HCT116 (cell line): ENCODE measurements at regions not wholly inside any gene's neighbourhood (a gene's known extent, or its start where the extent isn't known, plus 50 kb on each side); places are given as distances from the start of the nearest gene placed in this dataset.

Source experiments
- ATAC-seq: fragments of 200-7000 bp; cut with Tn5 transposase; 2 replicates; pipeline ENCODE4 v1.9.1; 2020; ENCODE audit warnings: mild to moderate bottlenecking, moderate library complexity
- BruUV-seq: library from RNA; stranded (reverse); fragments of 400-500 nt; replicated peaks from 2 replicates; lab custom pipeline; 2021; lab: Mats Ljungman, UMichigan
- CTCF ChIA-PET: fragments of 300-600 bp; sonication (Branson Sonifier 250); formaldehyde crosslinking; loops from one replicate; lab custom pipeline; 2021; ENCODE audit warnings: antibody characterized with exemption; lab: Charles Lee
- POLR2A ChIA-PET: fragments of 300-600, 350-600 bp; sonication (Branson Sonifier 250); formaldehyde crosslinking; loops from one replicate; lab custom pipeline; 2021; ENCODE audit warnings: antibody characterized with exemption; lab: Charles Lee
- RAD21 ChIA-PET, 2 experiments: fragments of 300-600 bp; sonication (Branson Sonifier 250); formaldehyde crosslinking; loops; one replicate each; lab custom pipeline; 2023; ENCODE audit warnings: low total read pairs in 2 of 2; ENCODE audit not compliant: uncharacterized antibody in 2 of 2, unreplicated experiment in 2 of 2, low non-redundant PET in 1 of 2; lab: Charles Lee
- DNase-seq: peaks from one replicate; pipeline ENCODE4 v3.0.0-alpha.2; 2010; ENCODE audit warnings: low read depth, low spot score
- H2AFZ ChIP-seq: fragments of 200-600 bp; shearing (Covaris generic), sonication (generic); 2 replicates; pipeline ENCODE4 v1.6.1; 2017; ENCODE audit warnings: low read depth, mixed run types, mixed read lengths, antibody characterized with exemption, low read length; ENCODE audit not compliant: poor library complexity, severe bottlenecking
- H3K27ac ChIP-seq: 2 replicates; pipeline ENCODE4 v1.5.1; 2012; ENCODE audit warnings: low read depth, low read length
- H3K27me3 ChIP-seq: fragments of 200-600 bp; sonication (generic); 2 replicates; pipeline ENCODE4 v1.6.1; 2016; ENCODE audit warnings: mixed run types, low read length, mixed read lengths; ENCODE audit not compliant: insufficient read depth
- H3K36me3 ChIP-seq, 2 experiments: fragments of 200-500 bp in 1 of 2; fragments of 200-600 bp in 1 of 2; sonication (Bioruptor generic) in 1 of 2; sonication (generic) in 1 of 2; 2 replicates each; pipeline versions ENCODE4 v1.5.1 to v1.6.1; 2014 to 2016; ENCODE audit warnings: low read length in 2 of 2, inconsistent platforms in 1 of 2, mixed read lengths in 1 of 2, mixed run types in 1 of 2; ENCODE audit not compliant: insufficient read depth in 2 of 2, control insufficient read depth in 1 of 2
- H3K4me1 ChIP-seq, 2 experiments: fragments of 200-600 bp in 1 of 2; sonication (generic) in 1 of 2; 2 replicates each; pipeline versions ENCODE4 v1.5.1 to v1.6.1; 2012 to 2017; ENCODE audit warnings: low read length in 2 of 2, inconsistent platforms in 1 of 2, mild to moderate bottlenecking in 1 of 2, mixed read lengths in 1 of 2, mixed run types in 1 of 2, moderate library complexity in 1 of 2; ENCODE audit not compliant: insufficient read depth in 2 of 2, control insufficient read depth in 1 of 2
- H3K4me2 ChIP-seq: fragments of 200-600 bp; sonication (generic); 2 replicates; pipeline ENCODE4 v1.6.1; 2017; ENCODE audit warnings: mixed run types, low read length, mixed read lengths
- H3K4me3 ChIP-seq, 2 experiments: fragments of 200-600 bp in 1 of 2; sonication (generic) in 1 of 2; replicated peaks in 1 of 2; 2 replicates each; pipeline ENCODE4 v1.5.1; 2011 to 2016; ENCODE audit warnings: low read length in 2 of 2, control low read depth in 1 of 2, low read depth in 1 of 2, mild to moderate bottlenecking in 1 of 2, mixed read lengths in 1 of 2, mixed run types in 1 of 2
- H3K79me2 ChIP-seq: fragments of 200-600 bp; sonication (generic); 2 replicates; pipeline ENCODE4 v1.6.1; 2017; ENCODE audit warnings: mild to moderate bottlenecking, mixed run types, low read length, moderate library complexity, mixed read lengths; ENCODE audit not compliant: insufficient read depth
- H3K9ac ChIP-seq: fragments of 200-600 bp; sonication (generic); 2 replicates; pipeline ENCODE4 v1.6.1; 2016; ENCODE audit warnings: low read length, mixed read lengths
- H3K9me2 ChIP-seq: fragments of 200-600 bp; sonication (generic), shearing (Covaris generic); 2 replicates; pipeline ENCODE4 v1.6.1; 2017; ENCODE audit warnings: mixed run types, mild to moderate bottlenecking, moderate library complexity; ENCODE audit not compliant: insufficient read depth
- H3K9me3 ChIP-seq, 2 experiments: fragments of 200-500 bp in 1 of 2; fragments of 200-600 bp in 1 of 2; sonication (Bioruptor generic) in 1 of 2; sonication (generic) in 1 of 2; 2 replicates each; pipeline ENCODE4 v1.6.1; 2014 to 2017; ENCODE audit warnings: low read length in 2 of 2, mixed read lengths in 2 of 2, inconsistent platforms in 1 of 2, low read depth in 1 of 2, mild to moderate bottlenecking in 1 of 2, mixed run types in 1 of 2, moderate library complexity in 1 of 2; ENCODE audit not compliant: control insufficient read depth in 1 of 2, insufficient read depth in 1 of 2
- H4K20me1 ChIP-seq: fragments of 200-600 bp; sonication (generic), shearing (Covaris generic); 2 replicates; pipeline ENCODE4 v1.6.1; 2017; ENCODE audit warnings: mixed run types, mild to moderate bottlenecking, moderate library complexity; ENCODE audit not compliant: insufficient read depth
- EGR1 ChIP-seq: IDR thresholded peaks from 2 replicates; pipeline ENCODE4 v1.6.1; 2012; ENCODE audit warnings: low read depth
- EZH2phosphoT487 ChIP-seq: fragments of 200-600 bp; IDR thresholded peaks from 2 replicates; pipeline ENCODE4 v1.6.1; 2018; ENCODE audit warnings: antibody characterized with exemption, borderline replicate concordance
- FOSL1 ChIP-seq: IDR thresholded peaks from 2 replicates; pipeline ENCODE4 v1.6.1; 2012; ENCODE audit warnings: low read depth
- JUND ChIP-seq: IDR thresholded peaks from 2 replicates; pipeline ENCODE4 v1.6.1; 2012
- POLR2AphosphoS5 ChIP-seq: IDR thresholded peaks from 2 replicates; pipeline ENCODE4 v1.6.1; 2011; ENCODE audit warnings: mild to moderate bottlenecking, low read depth, low read length, moderate library complexity
- SIN3A ChIP-seq: IDR thresholded peaks from 2 replicates; pipeline ENCODE4 v1.6.1; 2012; ENCODE audit warnings: low read depth
- SP1 ChIP-seq: IDR thresholded peaks from 2 replicates; pipeline ENCODE4 v1.6.1; 2012; ENCODE audit warnings: low read depth
- YY1 ChIP-seq: IDR thresholded peaks from 2 replicates; pipeline ENCODE4 v1.6.1; 2011; ENCODE audit warnings: low read length, low read depth, moderate library complexity, mild to moderate bottlenecking; ENCODE audit not compliant: insufficient replicate concordance; ENCODE audit errors: extremely low read depth
- ZNF274 ChIP-seq: fragments of 200-500 bp; sonication (Bioruptor generic); IDR thresholded peaks from 2 replicates; pipeline ENCODE4 v1.6.1; 2014; ENCODE audit warnings: mild to moderate bottlenecking, low read depth, low read length, inconsistent platforms
- intact Hi-C: fragments of 100-400 bp; cut with micrococcal nuclease; formaldehyde crosslinking; loops from 2 replicates; pipeline ENCODE4 v1.10.0; 2022
- TF ChIP-seq, protein P1 (sequence below): IDR thresholded peaks from 2 replicates; pipeline ENCODE4 v1.6.1; 2012; ENCODE audit warnings: low read depth

- BruUV-seq, result no TSS peak
- Histone ChIP-seq H3K9ac (no peak overlapping the region), H4K20me1 (no peaks in the 10 kb centered on the region), H3K79me2 (no peaks in the 10 kb centered on the region), H2AFZ (no peak overlapping the region), H3K4me3 (no peak overlapping the region), H3K9me3 (no peaks in the 10 kb centered on the region), H3K36me3 (no peaks in the 10 kb centered on the region), H3K4me2 (no peak overlapping the region), H3K9me2 (no peaks in the 10 kb centered on the region), H3K27ac (no peak overlapping the region), H3K4me1 (no peaks in the 10 kb centered on the region), H3K27me3 (no peaks in the 10 kb centered on the region)
- intact Hi-C loops, result no loop called here
- DNase-seq (no peak), ATAC-seq (no peak)
- TF ChIP-seq, protein P1, sequence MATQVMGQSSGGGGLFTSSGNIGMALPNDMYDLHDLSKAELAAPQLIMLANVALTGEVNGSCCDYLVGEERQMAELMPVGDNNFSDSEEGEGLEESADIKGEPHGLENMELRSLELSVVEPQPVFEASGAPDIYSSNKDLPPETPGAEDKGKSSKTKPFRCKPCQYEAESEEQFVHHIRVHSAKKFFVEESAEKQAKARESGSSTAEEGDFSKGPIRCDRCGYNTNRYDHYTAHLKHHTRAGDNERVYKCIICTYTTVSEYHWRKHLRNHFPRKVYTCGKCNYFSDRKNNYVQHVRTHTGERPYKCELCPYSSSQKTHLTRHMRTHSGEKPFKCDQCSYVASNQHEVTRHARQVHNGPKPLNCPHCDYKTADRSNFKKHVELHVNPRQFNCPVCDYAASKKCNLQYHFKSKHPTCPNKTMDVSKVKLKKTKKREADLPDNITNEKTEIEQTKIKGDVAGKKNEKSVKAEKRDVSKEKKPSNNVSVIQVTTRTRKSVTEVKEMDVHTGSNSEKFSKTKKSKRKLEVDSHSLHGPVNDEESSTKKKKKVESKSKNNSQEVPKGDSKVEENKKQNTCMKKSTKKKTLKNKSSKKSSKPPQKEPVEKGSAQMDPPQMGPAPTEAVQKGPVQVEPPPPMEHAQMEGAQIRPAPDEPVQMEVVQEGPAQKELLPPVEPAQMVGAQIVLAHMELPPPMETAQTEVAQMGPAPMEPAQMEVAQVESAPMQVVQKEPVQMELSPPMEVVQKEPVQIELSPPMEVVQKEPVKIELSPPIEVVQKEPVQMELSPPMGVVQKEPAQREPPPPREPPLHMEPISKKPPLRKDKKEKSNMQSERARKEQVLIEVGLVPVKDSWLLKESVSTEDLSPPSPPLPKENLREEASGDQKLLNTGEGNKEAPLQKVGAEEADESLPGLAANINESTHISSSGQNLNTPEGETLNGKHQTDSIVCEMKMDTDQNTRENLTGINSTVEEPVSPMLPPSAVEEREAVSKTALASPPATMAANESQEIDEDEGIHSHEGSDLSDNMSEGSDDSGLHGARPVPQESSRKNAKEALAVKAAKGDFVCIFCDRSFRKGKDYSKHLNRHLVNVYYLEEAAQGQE, result no peak
- no peak for TF ChIP-seq FOSL1
- TF ChIP-seq SP1, result no peak
- TF ChIP-seq SIN3A, result no peak
- CTCF ChIA-PET, result no interaction called here
- RAD21 ChIA-PET, result no interaction called here
- POLR2A ChIA-PET, result no interaction called here
Measured at GRCh38 chr17:56648321-56648720, 54.8 kb downstream of the NOG start.

GRCh38 chr17:56648806-56649205 lies 55.3 kb downstream of the NOG start:
- Histone ChIP-seq H3K9me3 (no peaks in the 10 kb centered on the region), H3K4me1 (no peaks in the 10 kb centered on the region), H3K4me2 (no peak overlapping the region), H3K4me3 (no peak overlapping the region), H2AFZ (no peak overlapping the region), H3K79me2 (no peaks in the 10 kb centered on the region), H3K27me3 (no peaks in the 10 kb centered on the region), H3K9me2 (no peaks in the 10 kb centered on the region), H3K9ac (no peak overlapping the region), H4K20me1 (no peaks in the 10 kb centered on the region), H3K27ac (no peak overlapping the region), H3K36me3 (no peaks in the 10 kb centered on the region)
- DNase-seq (no peak), ATAC-seq (no peak)
- ChIA-PET POLR2A (no interaction called here), RAD21 (no interaction called here), CTCF (no interaction called here)
- TF ChIP-seq POLR2AphosphoS5 (no peak), SP1 (no peak), YY1 (no peak), JUND (no peak), EZH2phosphoT487 (no peak), EGR1 (no peak), ZNF274 (no peak)
- TF ChIP-seq, protein P1, result no peak
- BruUV-seq, result no TSS peak
- intact Hi-C loops, result no loop called here
